Motor neuron (in vitro differentiated cells): ENCODE measurements at regions not wholly inside any gene's neighbourhood (a gene's known extent, or its start where the extent isn't known, plus 50 kb on each side); places are given as distances from the start of the nearest gene placed in this dataset.
"Not testable (repeated sequence)": the region's sequence is repeated elsewhere in the genome, so short reads cannot be mapped to it uniquely, and the experiment has no call there.

Experiments
- ATAC-seq, 8 experiments: fragments of 200-7000 bp; cut with Tn5 transposase; replicated peaks in 6 of 8; 2 replicates each; pipeline ENCODE4 v1.8.0; 2021; ENCODE audit warnings: mild to moderate bottlenecking in 8 of 8, moderate library complexity in 8 of 8
- H3K27ac ChIP-seq, 2 donors: fragments of 250-450 bp; sonication (Bioruptor Pico); 2 replicates each; pipeline ENCODE4 v1.9.0; 2021; ENCODE audit warnings: antibody characterized with exemption in 2 of 2, mild to moderate bottlenecking in 2 of 2, moderate library complexity in 1 of 2
- H3K4me1 ChIP-seq, 2 donors: fragments of 250-450 bp; sonication (Bioruptor Pico); replicated peaks in 1 of 2; 2 replicates each; pipeline ENCODE4 v1.6.1; 2021; ENCODE audit warnings: antibody characterized with exemption in 2 of 2, mild to moderate bottlenecking in 2 of 2, moderate library complexity in 1 of 2
- H3K4me3 ChIP-seq, 5 donors: fragments of 250-450 bp; sonication (Bioruptor Pico); 2 replicates each; pipeline ENCODE4 v1.9.0; 2021; ENCODE audit warnings: antibody characterized with exemption in 5 of 5, mild to moderate bottlenecking in 5 of 5, moderate library complexity in 4 of 5
- WGBS, 10 experiments: fragments of 450-650 bp; shearing (Covaris generic); methylation state at CpG; one replicate each; pipeline ENCODE4 v1.0.0; 2022; 5-methylcytosine and 5-hydroxymethylcytosine counted together
- in situ Hi-C, 9 experiments: fragments of 400-800 bp; cut with MboI; loops; one replicate each; pipeline ENCODE4 v1.15.0; 2021; ENCODE audit warnings: low sequenced_read_pairs in 9 of 9, low pct_unique_long_range_greater_than_20kb in 2 of 9; ENCODE audit not compliant: unreplicated experiment in 9 of 9

GRCh38 chr12:65721541-65722190, 102.6 kb upstream of the HMGA2 start:
- H3K27ac ChIP-seq: no peak overlapping the region
- H3K4me3 ChIP-seq: no peak overlapping the region
- WGBS, 10 experiments: 47 to 100% (median 85%) methylated on average over 1 to 3 of the region's 3 CpGs
- in situ Hi-C loops: loop anchor here in 2 of 9 experiments (25.0 kb wide), 2 partner anchors 391 to 409 kb away; no protein-coding TSS in a partner anchor
- H3K4me1 ChIP-seq: peaks cover 0 to 3% of the 10 kb centered on the region in 2 donors
- ATAC-seq: no peak

DNA sequence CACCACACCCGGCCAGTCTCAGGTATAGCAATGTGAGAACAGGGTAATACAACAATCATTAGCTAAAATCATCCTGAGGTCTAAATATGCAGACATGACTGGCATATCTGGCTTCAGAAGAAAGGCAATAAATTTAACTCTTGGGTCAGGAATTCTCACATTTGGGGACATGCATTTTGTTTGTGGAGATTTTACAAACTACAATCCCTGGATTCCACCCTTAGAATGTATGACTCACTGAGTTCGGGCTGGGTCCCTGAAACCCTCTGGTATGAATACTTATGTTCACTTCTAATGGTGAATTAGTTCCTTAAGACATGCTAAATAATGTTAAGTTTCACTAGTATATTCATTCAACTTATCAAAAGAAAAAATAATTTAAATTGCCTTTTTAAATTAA, 98.9 kb upstream of the HMGA2 start:
- WGBS, 10 experiments: 0 to 100% (median 0%) methylated on average over 1 to 2 of the region's 2 CpGs; no CpG with 5 or more reads in 3 of the 10 experiments
- no peak overlapping the region for H3K27ac ChIP-seq
- in situ Hi-C loops: no loop called here
- H3K4me3 ChIP-seq: no peak overlapping the region
- H3K4me1 ChIP-seq: peaks cover 5 to 6% of the 10 kb centered on the region in 2 donors
- ATAC-seq: peak in 3 of 8 experiments; percentile 14 to 77 (median 58)

- WGBS, 10 experiments: 3 to 44% (median 14%) methylated on average over 2 to 6 of the region's 6 CpGs
- in situ Hi-C loops: no loop called here
- Histone ChIP-seq H3K27ac (no peak overlapping the region), H3K4me3 (peak overlapping the region in 2 of 5 donors; percentile 30 to 31), H3K4me1 (peaks cover 3 to 6% of the 10 kb centered on the region in 2 donors)
- ATAC-seq: no peak
These were observed 95.8 kb upstream of the HMGA2 start for GRCh38 chr12:65728455-65728847.

GRCh38 chr12:65728848-65729793, 95.2 kb upstream of the HMGA2 start:
- in situ Hi-C loops: no loop called here
- no peak overlapping the region for H3K27ac ChIP-seq

DNA sequence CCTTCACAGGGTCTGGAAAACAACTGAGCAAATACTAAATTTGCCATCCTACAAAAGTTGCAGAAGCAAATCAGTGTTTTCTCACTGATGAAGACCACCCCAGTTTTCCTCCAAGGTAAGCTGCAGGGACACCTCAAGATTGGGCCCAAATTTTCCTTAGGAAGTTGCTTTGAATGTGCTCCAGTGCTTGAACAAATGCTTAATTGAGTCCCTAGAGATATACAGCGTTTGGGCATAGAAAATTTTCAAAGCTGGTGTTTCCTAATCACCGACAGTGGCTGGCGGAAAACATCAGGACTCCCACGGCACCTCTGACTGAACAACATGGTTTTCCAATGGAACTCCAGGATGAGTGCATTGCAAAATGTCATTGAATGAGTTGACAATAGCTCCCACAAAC, 92.5 kb upstream of the HMGA2 start:
- Histone ChIP-seq H3K4me1 (peaks cover 3 to 6% of the 10 kb centered on the region in 2 donors), H3K4me3 (no peak overlapping the region), H3K27ac (no peak overlapping the region)
- ATAC-seq: no peak
- in situ Hi-C loops: no loop called here
- 14 to 100% (median 86%) methylated on average over 1 to 4 of the region's 4 CpGs; no CpG with 5 or more reads in 3 of the 10 experiments for WGBS, 10 experiments

More at GRCh38 chr12:65728848-65729793, 95.2 kb upstream of the HMGA2 start:
- 0 to 50% (median 8%) methylated on average over 1 to 18 of the region's 66 CpGs for WGBS, 10 experiments
- peak; percentile 65 to 91 (median 80) for ATAC-seq
- H3K4me1 ChIP-seq: peaks cover 3 to 6% of the 10 kb centered on the region in 2 donors
- peak overlapping the region; percentile 9 to 31 (median 26) for H3K4me3 ChIP-seq

GRCh38 chr12:65733643-65734042, 90.6 kb upstream of the HMGA2 start:
- ATAC-seq, in situ Hi-C loops, H3K27ac ChIP-seq, H3K4me3 ChIP-seq, H3K4me1 ChIP-seq: not testable (repeated sequence)
- 17 to 100% (median 79%) methylated on average over 1 to 2 of the region's 2 CpGs; no CpG with 5 or more reads in 1 of the 10 experiments for WGBS, 10 experiments

DNA sequence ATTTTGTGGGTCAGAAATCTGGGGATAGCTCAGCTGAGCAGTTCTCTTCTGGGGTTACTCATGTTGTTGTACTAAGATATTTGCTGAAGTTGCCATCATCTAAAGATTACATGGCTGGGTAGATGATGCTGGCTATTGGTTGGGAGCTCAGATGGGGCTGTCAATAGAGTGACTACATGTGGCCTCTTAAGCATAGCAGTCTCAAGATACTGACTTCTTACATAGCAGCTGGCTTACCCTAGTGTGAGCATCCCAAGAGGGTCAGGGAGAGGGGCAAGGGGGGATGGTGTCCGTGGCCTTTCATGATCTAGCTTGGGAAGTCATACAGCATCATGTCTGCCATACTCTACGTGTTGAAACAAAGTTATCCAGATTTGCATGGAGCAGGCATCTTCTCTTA, 90.1 kb upstream of the HMGA2 start:
- ATAC-seq: no peak
- 58 to 93% (median 88%) methylated on average over 1 to 2 of the region's 2 CpGs; no CpG with 5 or more reads in 3 of the 10 experiments for WGBS, 10 experiments
- in situ Hi-C loops: no loop called here

GRCh38 chr12:65739606-65740005, 84.7 kb upstream of the HMGA2 start:
- no peak overlapping the region for H3K27ac ChIP-seq
- WGBS, 10 experiments: 62 to 100% (median 95%) methylated on average over 1 to 4 of the region's 4 CpGs; no CpG with 5 or more reads in 1 of the 10 experiments
- ATAC-seq: no peak
- peaks cover 2 to 6% of the 10 kb centered on the region in 2 donors for H3K4me1 ChIP-seq
- in situ Hi-C loops: no loop called here
- H3K4me3 ChIP-seq: no peak overlapping the region

More for the DNA sequence above, 90.1 kb upstream of the HMGA2 start:
- Histone ChIP-seq H3K4me3 (no peak overlapping the region), H3K27ac (no peak overlapping the region), H3K4me1 (no peaks in the 10 kb centered on the region)

DNA sequence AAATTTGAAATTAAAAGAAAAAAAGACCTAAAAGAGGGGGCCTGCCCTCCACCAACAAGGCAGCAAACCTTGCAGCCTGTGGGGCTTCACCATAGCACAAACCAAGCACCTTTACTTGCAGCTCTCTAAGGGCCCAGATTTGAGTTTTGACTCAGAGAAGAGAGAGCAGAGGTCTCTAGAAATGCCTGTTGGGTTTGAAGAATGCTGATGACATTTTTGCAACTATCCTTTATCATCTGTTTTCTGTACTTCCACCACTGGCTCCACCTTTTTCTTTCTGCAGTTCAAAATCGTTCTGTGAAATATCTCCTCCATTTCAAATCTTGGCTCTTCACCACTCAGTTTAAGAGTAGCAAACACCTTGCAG, 83.8 kb upstream of the HMGA2 start:
- Histone ChIP-seq H3K4me1 (peaks cover 2 to 6% of the 10 kb centered on the region in 2 donors), H3K27ac (peak overlapping the region in 1 of 2 donors; percentile 48), H3K4me3 (peak overlapping the region; percentile 59 to 93 (median 69))
- 0 to 63% (median 13%) methylated on average over 1 of the region's 1 CpG; no CpG with 5 or more reads in 4 of the 10 experiments for WGBS, 10 experiments
- in situ Hi-C loops: no loop called here
- no peak for ATAC-seq

DNA sequence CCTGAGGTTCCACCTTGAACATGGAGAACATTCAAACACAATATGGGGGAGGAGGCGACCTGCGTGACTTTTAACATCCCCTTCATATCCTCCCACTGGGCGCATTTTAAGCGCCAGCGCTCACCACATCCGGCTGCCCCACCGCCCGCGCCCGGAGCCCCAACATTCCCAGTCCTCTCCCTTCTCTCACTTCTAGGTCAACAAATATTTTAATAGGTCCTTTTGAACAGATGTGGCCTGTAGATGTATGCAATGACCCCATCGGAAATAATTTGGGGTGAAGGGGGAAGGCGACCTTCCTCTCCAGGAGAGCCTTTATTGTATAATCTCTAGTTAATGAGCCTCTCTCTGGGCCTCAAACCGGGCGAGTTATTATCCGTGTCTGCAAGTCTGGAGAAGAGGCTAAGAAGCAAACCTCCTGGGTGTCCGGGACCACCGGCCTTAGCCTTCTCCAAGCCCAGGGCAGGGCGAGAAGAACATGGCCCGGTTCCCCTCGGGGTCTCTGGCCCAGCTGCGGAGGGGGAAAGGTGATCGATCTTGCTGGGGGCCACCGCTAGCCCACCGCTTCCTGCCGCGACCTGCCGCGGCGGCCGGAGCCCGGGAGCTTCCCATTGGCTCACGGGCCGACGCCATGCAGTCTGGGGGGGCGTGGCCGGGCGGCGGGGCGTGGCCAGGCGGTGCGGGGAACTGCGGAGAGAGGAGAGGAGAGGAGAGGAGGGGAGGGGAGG, 83.2 kb upstream of the HMGA2 start:
- Histone ChIP-seq H3K4me1 (peaks cover 2 to 6% of the 10 kb centered on the region in 2 donors), H3K27ac (peak overlapping the region; percentile 6 to 48), H3K4me3 (peak overlapping the region; percentile 59 to 93 (median 69))
- WGBS, 10 experiments: 0 to 63% (median 21%) methylated on average over 3 to 11 of the region's 42 CpGs; no CpG with 5 or more reads in 5 of the 10 experiments
- in situ Hi-C loops: no loop called here
- peak; percentile 85 to 92 (median 87) for ATAC-seq

GRCh38 chr12:65741656-65742017, 82.6 kb upstream of the HMGA2 start:
- no CpG with 5 or more reads among the region's 35 CpGs for WGBS, 10 experiments
- Histone ChIP-seq H3K4me1 (peaks cover 2 to 6% of the 10 kb centered on the region in 2 donors), H3K4me3 (peak overlapping the region; percentile 59 to 93 (median 69)), H3K27ac (peak overlapping the region; percentile 36 to 77)
- in situ Hi-C loops: no loop called here
- ATAC-seq: peak; percentile 57 to 72 (median 61)
